ENCODE measurements at regions not wholly inside any gene's neighbourhood (a gene's known extent, or its start where the extent isn't known, plus 50 kb on each side); places are given as distances from the start of the nearest gene placed in this dataset.

GRCh38 chr2:129443865-129444739 lies 535.4 kb upstream of the RAB6C start:
- no peak for TF ChIP-seq ZNF138 (CRISPR knock-in tag; conservative IDR thresholded peaks at IDR 0.05)
- no peak for TF ChIP-seq CTCF (IDR thresholded peaks at IDR 0.05)
- TF ChIP-seq OVOL2 (CRISPR knock-in tag; IDR thresholded peaks at IDR 0.05; ENCODE audit: borderline replicate concordance) = no peak
- no peak for TF ChIP-seq USF1 (CRISPR knock-in tag; IDR thresholded peaks at IDR 0.05)
- no peak for TF ChIP-seq NR2C2 (CRISPR knock-in tag; IDR thresholded peaks at IDR 0.05)
- no peak for TF ChIP-seq KAT7 (CRISPR knock-in tag; IDR thresholded peaks at IDR 0.05; ENCODE audit: borderline replicate concordance)
